K562 (cell line): ENCODE measurements at regions not wholly inside any gene's neighbourhood (a gene's known extent, or its start where the extent isn't known, plus 50 kb on each side); places are given as distances from the start of the nearest gene placed in this dataset.

Experiments
- BHLHE40 ChIP-seq: IDR thresholded peaks from 2 replicates; pipeline ENCODE4 v1.6.1; 2011; ENCODE audit warnings: low read length, improper control_type of control experiment
- JUND ChIP-seq, 2 experiments: IDR thresholded peaks; 2 replicates in 1 of 2; 3 replicates in 1 of 2; pipeline ENCODE4 v1.6.1; 2011; ENCODE audit warnings: borderline replicate concordance in 2 of 2, low read depth in 2 of 2, low read length in 2 of 2, improper control_type of control experiment in 1 of 2, missing biosample characterization in 1 of 2, missing genetic modification characterization in 1 of 2, missing genetic modification reagents in 1 of 2
- POLR2A ChIP-seq: fragments of 450-650 bp; conservative IDR thresholded peaks from 2 replicates; pipeline ENCODE4 v1.6.1; 2016
- POLR2AphosphoS5 ChIP-seq: IDR thresholded peaks from 2 replicates; pipeline ENCODE4 v1.6.1; 2011; ENCODE audit warnings: mild to moderate bottlenecking, low read depth, low read length, moderate library complexity; ENCODE audit not compliant: control insufficient read depth, insufficient read depth
- RAD51 ChIP-seq: fragments of 450-650 bp; IDR thresholded peaks from 2 replicates; pipeline ENCODE4 v1.7.1; 2016; ENCODE audit warnings: low read depth, mild to moderate bottlenecking, borderline replicate concordance
- SMARCC2 ChIP-seq: fragments of 450-650 bp; IDR thresholded peaks from 2 replicates; pipeline ENCODE4 v1.6.1; 2017; ENCODE audit warnings: antibody characterized with exemption, moderate library complexity, mild to moderate bottlenecking, low read depth
- SREBF2 ChIP-seq: sonication (generic); formaldehyde crosslinking; IDR thresholded peaks from 2 replicates; pipeline ENCODE4 v1.4.0; 2020; ENCODE audit warnings: mild to moderate bottlenecking, missing genetic modification reagents
- ZC3H8 ChIP-seq: fragments of 450-650 bp; IDR thresholded peaks from 2 replicates; pipeline ENCODE4 v1.6.1; 2017
- ZEB2 ChIP-seq: fragments of 450-650 bp; IDR thresholded peaks from 2 replicates; pipeline ENCODE4 v1.6.1; 2016
- ZNF124 ChIP-seq: sonication (generic); formaldehyde crosslinking; IDR thresholded peaks from 2 replicates; pipeline ENCODE4 v1.8.1; 2022; ENCODE audit warnings: missing genetic modification reagents
- ZNF143 ChIP-seq: sonication (generic); formaldehyde crosslinking; IDR thresholded peaks from 2 replicates; pipeline ENCODE4 v1.9.0; 2022; ENCODE audit warnings: mild to moderate bottlenecking, missing genetic modification reagents
- ZNF668 ChIP-seq: fragments of 250-450 bp; sonication (Bioruptor Pico); IDR thresholded peaks from 2 replicates; pipeline ENCODE4 v1.8.0; 2022; ENCODE audit warnings: mild to moderate bottlenecking, inconsistent platforms
- TF ChIP-seq, protein P1 (sequence below), 2 experiments: fragments of 450-650 bp; formaldehyde crosslinking in 1 of 2; IDR thresholded peaks; 2 replicates each; pipeline versions ENCODE4 v1.4.0 to v1.6.1; 2014 to 2020; ENCODE audit warnings: mild to moderate bottlenecking in 2 of 2, borderline replicate concordance in 1 of 2, low read depth in 1 of 2
- TF ChIP-seq, protein P2 (sequence below): fragments of 250-450 bp; sonication (Bioruptor Pico); IDR thresholded peaks from 2 replicates; pipeline ENCODE4 v1.4.0; 2020; ENCODE audit warnings: mild to moderate bottlenecking, moderate library complexity

DNA sequence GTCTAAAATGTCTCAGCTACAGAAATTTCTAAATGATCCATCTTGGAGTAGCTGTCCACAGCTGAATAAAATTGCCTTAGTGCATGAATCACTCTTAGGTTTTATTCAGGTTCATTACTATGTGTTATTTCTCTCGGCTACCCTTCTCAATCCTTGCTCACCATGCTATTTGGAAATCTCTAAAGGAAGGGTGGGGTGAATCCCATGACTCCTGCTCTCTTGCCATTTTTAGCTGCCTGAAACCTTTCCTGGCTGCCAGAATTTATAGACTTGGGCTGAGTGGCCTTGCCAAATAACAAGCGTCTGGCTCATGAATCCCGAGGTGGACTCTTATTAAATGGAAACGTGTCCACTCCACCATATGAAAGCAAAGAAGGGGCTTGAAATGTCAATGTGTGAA lies 936.1 kb upstream of the SOX9 start:
- TF ChIP-seq JUND (IDR thresholded peaks at IDR 0.05; ENCODE audit: borderline replicate concordance, low read depth, low read length) (no peak), JUND (tag; IDR thresholded peaks at IDR 0.05; ENCODE audit: borderline replicate concordance, low read depth, low read length) (no peak), BHLHE40 (no peak), ZNF143 (no peak), ZNF668 (CRISPR knock-in tag) (no peak), POLR2A (no peak), POLR2AphosphoS5 (no peak), RAD51 (no peak), SMARCC2 (no peak), ZEB2 (no peak), ZC3H8 (no peak), ZNF124 (CRISPR knock-in tag) (no peak), SREBF2 (CRISPR knock-in tag) (no peak)
- TF ChIP-seq, protein P1, sequence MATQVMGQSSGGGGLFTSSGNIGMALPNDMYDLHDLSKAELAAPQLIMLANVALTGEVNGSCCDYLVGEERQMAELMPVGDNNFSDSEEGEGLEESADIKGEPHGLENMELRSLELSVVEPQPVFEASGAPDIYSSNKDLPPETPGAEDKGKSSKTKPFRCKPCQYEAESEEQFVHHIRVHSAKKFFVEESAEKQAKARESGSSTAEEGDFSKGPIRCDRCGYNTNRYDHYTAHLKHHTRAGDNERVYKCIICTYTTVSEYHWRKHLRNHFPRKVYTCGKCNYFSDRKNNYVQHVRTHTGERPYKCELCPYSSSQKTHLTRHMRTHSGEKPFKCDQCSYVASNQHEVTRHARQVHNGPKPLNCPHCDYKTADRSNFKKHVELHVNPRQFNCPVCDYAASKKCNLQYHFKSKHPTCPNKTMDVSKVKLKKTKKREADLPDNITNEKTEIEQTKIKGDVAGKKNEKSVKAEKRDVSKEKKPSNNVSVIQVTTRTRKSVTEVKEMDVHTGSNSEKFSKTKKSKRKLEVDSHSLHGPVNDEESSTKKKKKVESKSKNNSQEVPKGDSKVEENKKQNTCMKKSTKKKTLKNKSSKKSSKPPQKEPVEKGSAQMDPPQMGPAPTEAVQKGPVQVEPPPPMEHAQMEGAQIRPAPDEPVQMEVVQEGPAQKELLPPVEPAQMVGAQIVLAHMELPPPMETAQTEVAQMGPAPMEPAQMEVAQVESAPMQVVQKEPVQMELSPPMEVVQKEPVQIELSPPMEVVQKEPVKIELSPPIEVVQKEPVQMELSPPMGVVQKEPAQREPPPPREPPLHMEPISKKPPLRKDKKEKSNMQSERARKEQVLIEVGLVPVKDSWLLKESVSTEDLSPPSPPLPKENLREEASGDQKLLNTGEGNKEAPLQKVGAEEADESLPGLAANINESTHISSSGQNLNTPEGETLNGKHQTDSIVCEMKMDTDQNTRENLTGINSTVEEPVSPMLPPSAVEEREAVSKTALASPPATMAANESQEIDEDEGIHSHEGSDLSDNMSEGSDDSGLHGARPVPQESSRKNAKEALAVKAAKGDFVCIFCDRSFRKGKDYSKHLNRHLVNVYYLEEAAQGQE (IDR thresholded peaks at IDR 0.05; ENCODE audit: borderline replicate concordance) = no peak
- TF ChIP-seq, protein P1 (CRISPR knock-in tag; IDR thresholded peaks at IDR 0.05; ENCODE audit: low read depth) = no peak
- TF ChIP-seq, protein P2, sequence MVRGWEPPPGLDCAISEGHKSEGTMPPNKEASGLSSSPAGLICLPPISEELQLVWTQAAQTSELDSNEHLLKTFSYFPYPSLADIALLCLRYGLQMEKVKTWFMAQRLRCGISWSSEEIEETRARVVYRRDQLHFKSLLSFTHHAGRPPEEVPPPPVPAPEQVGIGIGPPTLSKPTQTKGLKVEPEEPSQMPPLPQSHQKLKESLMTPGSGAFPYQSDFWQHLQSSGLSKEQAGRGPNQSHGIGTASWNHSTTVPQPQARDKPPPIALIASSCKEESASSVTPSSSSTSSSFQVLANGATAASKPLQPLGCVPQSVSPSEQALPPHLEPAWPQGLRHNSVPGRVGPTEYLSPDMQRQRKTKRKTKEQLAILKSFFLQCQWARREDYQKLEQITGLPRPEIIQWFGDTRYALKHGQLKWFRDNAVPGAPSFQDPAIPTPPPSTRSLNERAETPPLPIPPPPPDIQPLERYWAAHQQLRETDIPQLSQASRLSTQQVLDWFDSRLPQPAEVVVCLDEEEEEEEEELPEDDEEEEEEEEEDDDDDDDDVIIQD (CRISPR knock-in tag) = no peak
